SU-DHL-6 (cell line): ENCODE measurements at regions not wholly inside any gene's neighbourhood (a gene's known extent, or its start where the extent isn't known, plus 50 kb on each side); places are given as distances from the start of the nearest gene placed in this dataset.

Experiments
- EZH2phosphoT487 ChIP-seq: fragments of 200-600 bp; sonication (generic), shearing (Covaris generic); conservative IDR thresholded peaks from 2 replicates; pipeline ENCODE4 v1.6.1; 2018; ENCODE audit warnings: mild to moderate bottlenecking, antibody characterized with exemption, low read length, moderate library complexity, mixed read lengths
- TF ChIP-seq, protein P1 (sequence below): fragments of 200-600 bp; sonication (generic); IDR thresholded peaks from one replicate; pipeline ENCODE4 v1.5.1; 2017; ENCODE audit warnings: antibody characterized with exemption, mild to moderate bottlenecking, low read length, moderate library complexity; ENCODE audit not compliant: insufficient read depth, poor library complexity, severe bottlenecking

DNA sequence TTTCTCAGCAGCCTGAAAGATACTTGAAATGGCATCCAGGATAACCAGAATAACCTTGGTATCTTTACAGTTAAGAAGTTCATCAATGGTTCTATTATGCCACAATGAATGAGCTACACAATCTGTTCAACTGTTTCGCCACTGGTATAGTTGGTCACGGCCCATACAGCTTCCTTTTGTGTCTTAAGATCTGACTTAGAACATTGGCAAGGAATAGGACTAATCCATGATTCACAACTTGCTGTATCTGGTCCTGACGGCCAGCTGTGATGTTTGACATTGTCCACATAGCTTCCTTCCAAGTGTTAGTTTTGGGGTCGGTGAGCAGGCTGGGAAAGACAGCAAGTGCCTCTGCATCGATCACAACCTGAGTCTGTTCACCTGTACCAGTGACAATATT, 113.3 kb upstream of the RAD23B start:
- TF ChIP-seq, protein P1, sequence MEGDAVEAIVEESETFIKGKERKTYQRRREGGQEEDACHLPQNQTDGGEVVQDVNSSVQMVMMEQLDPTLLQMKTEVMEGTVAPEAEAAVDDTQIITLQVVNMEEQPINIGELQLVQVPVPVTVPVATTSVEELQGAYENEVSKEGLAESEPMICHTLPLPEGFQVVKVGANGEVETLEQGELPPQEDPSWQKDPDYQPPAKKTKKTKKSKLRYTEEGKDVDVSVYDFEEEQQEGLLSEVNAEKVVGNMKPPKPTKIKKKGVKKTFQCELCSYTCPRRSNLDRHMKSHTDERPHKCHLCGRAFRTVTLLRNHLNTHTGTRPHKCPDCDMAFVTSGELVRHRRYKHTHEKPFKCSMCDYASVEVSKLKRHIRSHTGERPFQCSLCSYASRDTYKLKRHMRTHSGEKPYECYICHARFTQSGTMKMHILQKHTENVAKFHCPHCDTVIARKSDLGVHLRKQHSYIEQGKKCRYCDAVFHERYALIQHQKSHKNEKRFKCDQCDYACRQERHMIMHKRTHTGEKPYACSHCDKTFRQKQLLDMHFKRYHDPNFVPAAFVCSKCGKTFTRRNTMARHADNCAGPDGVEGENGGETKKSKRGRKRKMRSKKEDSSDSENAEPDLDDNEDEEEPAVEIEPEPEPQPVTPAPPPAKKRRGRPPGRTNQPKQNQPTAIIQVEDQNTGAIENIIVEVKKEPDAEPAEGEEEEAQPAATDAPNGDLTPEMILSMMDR, result no peak
- no peak for TF ChIP-seq EZH2phosphoT487
